GM18519 (cell line): ENCODE measurements at regions not wholly inside any gene's neighbourhood (a gene's known extent, or its start where the extent isn't known, plus 50 kb on each side); places are given as distances from the start of the nearest gene placed in this dataset.
"Not testable (repeated sequence)": the region's sequence is repeated elsewhere in the genome, so short reads cannot be mapped to it uniquely, and the experiment has no call there.

ENCODE experiments used
- ATAC-seq: cut with Tn5 transposase; IDR thresholded peaks from one replicate; pipeline ENCODE4 v1.9.1; 2021; ENCODE audit warnings: mild to moderate bottlenecking, moderate library complexity; ENCODE audit not compliant: unreplicated experiment, low FRiP score

DNA sequence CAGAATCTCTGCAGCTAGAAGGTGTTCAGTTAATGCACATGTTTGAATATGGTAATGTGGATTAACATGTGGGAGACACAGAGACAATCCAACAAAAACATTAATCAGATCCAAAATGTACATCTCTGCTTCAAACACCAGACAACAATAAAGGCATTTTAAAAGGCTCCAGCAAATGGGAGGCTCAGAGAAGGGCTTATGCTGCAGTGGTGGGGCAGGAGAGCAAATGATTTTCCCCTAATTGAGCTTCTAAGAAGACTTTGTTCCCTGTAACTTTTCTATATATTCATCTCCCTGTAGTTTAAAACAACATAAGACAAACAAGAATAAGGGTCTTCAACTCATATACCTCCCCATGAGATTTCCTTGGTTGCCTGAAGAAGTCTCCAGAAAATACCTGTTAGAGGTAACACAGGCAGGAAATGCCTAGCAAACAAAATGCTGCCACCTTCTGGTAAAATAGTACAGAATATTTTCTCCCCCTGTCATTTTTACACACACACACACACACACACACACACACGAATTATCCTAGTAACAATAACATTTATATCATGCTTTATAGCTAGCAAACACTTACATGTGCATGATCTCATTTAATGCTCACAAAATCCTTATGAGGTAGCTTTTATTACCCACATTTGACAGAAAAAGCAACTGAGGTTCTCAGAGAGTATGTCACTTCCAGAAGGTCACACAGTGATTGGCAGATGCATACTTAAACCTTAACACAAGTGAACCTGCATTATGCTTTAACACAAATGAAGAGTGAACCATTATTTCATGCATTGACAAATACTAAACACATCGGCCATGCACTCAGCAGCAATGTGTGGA is 123.4 kb upstream of the MB21D2 start:
- no peak for ATAC-seq

DNA sequence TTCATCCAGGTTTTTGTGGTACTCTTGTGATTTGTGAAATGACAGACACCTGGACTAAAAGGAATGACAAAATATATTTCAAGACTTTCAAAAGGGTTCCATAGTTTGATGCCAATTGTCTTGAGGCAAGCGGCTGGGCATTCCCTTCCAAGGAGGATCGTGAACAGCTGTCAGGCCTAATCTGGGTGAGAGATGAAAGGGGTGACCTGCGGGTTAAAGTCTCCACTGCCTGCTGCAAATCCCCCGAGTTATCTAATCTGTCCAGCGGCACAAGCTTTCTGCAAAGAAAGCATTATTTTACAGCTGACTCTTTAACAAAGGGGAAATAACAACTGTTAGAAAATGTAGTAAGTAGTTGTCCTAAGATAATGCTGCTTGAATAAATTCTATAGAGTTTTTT is 128.7 kb upstream of the MB21D2 start:
- ATAC-seq: no peak

DNA sequence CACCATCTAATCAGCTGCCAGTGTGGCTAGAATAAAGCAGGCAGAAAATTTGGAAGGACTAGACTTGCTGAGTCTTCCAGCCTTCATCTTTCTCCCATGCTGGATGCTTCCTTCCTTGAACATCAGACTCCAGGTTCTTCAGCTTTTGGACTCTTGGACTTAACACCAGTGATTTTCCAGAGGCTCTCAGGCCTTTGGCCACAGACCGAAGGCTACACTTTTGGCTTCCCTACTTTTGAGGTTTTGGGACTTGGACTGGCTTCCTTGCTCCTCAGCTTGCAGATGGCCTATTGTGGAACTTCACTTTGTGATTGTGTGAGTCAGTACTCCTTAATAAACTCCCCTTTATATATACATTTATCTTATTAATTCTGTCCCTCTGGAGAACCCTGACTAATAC is 129.8 kb upstream of the MB21D2 start:
- not testable (repeated sequence) for ATAC-seq

DNA sequence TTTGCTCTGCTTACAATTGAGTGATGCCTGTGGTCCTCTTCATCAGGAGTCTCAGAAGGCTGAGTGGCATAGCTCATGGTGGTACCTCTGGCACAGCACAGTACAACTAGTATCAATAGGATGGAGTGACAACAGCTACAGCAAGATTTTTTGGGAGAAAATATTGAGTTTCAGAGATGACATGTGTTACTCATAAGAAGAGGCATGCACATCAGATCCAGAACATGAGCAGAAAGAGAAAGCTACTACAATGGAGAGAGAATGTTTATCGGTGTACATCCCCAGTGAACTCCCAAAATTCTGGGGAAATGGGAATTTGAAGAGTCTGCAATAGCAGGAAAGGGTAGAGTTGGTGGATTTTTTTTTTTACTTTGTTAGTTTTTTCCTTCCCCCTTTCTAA is 130.5 kb upstream of the MB21D2 start:
- no peak for ATAC-seq

DNA sequence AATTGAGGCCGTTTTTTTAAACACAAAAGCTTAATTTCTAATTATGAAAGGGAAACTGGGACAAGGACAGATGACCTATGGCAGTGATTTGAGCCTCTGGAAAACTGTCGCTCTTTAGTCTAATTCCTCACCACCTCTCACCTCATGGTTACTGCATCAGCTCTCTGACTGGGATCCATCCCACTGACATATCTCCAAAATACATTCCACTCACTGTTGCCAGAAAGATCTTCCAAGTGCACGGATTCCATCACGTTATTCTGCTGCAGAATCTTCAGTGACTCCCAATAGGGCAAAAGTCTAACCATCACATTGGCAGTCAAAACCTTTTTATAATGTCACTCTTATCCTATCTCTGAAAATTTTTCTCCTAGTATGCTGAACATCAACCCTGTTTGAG is 132.3 kb upstream of the MB21D2 start:
- no peak for ATAC-seq

DNA sequence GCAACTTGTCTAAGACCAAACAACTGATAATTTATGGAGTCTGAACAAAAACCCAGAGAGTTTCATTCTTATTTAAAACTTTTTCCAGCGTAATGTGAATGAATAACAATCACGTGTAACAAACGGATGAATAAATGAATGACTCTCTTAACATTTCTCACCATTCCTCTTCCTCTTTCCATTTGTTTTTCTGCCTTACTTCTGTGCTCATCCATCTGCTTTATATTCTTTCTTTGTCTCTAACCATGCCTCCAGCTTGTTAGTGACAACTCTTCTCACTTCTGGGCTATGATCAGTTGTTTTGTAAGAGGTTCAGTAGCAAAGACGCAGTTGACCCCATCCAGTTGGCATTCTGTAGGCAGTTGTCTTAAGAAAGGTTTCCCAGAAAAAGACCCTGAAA is 133.7 kb upstream of the MB21D2 start:
- no peak for ATAC-seq

DNA sequence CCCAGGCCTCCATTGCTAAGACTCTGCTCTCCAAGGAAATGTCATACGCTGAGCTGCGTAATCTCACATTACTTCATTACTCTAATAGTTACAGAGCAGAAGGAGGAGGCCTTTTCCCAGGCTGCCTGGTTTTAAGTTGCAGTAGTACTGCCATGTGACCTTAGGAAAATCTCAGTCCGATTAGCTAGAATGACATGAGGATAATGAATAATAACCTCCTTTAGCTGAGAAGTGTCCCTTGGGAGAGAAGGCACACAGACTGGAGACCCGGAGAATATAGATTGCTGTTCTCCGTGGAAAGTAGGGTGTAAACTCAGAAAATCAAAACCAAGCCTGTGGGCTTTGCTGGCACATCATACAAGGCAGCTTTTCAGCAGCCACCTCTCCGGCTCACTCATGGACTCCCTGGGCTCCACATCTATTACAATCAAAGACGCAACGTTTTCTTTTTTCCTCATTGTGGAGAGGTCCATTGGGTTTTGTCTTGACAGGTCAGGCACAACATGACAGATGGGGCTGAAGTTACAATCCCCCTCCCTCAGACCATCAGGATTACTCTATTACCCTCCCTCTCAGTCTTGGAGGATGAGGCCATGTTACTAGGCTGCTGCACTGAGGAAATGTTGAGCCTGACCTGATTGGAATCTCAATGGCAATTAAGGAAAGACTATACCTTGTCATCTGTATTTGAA is 134.8 kb upstream of the MB21D2 start:
- ATAC-seq: no peak

DNA sequence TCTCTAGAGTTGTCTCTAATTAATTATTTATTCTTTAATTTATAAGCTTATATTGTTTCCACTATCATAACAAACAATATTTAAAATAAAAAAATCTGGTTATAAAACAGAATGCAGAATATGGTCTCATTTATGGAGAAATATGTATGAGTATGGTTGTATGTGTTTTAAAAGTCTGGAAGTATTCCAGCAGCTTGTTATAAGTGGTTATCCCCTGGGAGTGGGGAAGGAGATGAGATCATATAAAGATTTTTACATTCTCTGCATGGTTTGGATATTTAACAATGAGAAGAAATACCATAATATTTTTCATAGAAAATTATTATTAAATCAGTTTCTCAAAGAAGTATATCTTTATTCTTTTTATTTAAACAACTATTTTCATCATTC is 135.4 kb upstream of the MB21D2 start:
- no peak for ATAC-seq

DNA sequence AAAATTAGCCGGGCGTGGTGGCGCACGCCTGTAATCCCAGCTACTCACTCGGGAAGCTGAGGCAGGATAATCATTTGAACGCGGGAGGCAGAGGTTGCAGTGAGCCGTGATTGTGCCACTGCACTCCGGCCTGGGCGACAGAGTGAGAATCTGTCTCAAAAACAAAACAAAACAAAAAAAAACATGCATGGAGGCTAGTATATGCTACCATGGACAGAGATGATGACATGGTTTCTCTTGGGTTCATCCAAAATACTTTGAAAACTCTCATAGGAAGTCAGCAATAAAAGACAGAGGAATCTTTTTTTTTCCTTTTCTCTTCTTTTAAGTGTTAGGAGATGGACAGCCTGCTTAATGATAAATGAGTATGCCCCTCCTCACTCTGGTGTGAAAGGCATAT is 137.7 kb upstream of the MB21D2 start:
- no peak for ATAC-seq

DNA sequence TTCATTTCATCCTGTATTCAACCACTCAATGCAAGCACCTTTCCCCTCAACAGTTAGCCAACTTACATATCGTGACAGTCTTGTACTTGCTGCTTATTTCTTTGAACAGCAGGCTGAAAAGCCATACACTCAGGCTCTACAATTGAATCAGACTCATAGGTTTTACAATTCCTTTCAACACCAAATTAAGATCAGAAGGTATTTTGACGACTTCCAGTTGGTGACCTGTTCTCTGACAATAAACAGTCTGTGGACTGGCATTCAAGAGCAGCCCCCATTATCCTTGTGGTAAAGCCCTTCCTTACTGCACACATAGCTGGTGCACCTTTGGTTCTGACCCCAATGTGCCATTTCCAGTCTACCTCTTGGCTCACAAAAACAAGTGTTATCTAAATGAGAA is 140.0 kb upstream of the MB21D2 start:
- ATAC-seq: no peak

DNA sequence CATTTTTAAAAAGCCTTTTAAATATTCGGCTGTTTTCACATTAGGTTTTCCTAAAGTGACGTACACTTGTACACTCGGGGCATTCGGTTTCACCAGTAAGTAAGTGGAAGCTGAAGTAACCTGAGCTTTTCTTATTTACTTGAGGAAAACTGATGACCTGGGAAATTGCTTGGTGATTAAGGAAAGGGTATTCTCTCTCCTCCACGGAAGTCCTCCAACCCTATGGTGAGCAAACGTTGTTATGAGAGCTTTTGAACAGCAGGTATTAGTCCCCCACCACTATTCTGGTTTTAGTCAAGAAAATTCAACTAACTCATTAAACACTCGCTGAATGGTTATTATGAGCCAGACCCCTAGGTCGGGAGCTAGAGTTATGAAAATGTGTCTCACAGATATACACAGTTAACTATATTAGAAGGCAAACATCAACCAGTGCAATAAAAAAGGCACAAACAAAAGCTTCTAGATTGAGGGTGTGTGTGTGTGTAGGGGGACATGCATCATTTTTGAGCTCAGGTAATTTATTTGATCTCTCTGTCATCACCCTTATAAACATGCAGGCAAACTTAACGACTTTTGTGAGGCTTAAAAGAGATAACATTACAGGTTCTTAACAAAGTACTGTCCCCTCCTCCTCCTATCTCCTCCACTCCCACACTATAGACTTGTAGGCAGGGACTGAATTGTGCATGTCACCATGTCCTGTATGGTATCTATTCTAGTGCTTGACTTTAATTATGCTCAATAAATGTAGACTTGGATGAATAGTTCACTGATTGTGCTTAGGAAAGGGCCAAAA is 143.3 kb upstream of the MB21D2 start:
- no peak for ATAC-seq

DNA sequence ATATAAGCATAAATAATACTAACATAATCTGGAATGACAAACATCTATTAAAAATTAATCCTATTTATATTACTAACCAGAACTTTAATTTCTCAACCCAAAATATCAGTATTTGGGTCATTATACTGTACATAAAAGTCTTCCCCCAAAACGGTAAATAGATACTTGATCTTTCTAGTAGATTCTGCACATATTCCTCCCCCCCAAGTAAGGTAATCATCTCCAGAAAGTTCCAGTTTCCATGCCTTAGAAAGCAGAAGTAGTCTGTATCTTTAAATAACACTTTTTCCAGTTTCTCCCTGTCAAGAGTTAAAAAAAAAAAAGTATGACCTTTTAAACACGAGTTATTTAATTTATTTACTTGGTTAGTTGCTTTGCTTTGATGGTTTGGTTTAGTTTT is 150.7 kb upstream of the MB21D2 start:
- ATAC-seq: no peak

DNA sequence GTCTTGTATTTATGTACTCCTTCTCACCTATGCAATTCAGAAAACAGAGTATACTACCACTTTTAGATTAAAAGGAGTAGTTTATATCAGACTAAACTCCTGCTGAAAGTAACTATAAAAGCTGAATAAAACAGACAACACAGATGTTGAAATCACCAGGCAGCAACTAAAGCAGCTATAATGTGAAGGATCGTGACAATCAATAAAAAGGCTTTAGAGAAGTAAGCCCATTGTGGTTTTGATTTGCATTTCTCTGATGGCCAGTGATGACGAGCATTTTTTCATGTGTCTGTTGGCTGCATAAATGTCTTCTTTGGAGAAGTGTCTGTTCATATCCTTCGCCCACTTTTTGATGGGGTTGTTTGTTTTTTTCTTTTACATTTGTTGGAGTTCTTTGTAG is 152.1 kb upstream of the MB21D2 start:
- ATAC-seq: not testable (repeated sequence)

DNA sequence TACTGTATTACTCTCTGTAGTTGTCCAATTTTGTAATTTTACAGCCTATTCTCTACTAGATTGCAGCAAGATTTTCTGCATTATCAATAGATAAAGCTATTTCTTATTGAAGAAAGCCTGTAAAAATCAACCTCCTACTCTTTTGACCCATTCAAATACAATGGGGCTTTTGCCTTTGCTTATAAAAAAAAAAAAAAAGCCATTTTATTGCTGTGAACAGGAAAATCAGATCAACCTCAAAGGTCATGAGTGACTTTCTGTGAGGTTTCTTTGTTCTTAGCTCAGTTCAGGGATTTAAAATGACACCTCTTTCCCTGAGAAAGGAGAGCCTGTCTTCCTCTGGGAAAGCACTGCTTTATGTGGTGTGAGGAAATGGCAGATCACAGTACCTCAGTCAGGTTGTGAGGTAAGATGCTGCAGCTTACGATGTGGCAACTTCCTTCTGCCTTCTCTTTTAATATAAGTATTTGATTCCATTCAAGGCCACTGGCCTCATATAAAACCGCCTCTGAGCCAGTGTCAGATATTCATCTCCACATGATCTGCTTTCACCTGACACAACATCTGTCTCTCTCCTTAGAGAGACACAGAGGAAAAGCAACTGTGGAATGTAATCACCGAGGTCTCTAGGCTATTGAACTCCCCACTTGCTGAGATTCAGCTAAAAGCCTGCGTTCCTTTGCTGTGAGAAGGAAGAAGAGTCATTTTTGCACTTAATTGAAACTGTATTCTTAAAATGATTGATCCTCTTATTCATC is 161.5 kb upstream of the MB21D2 start:
- no peak for ATAC-seq

DNA sequence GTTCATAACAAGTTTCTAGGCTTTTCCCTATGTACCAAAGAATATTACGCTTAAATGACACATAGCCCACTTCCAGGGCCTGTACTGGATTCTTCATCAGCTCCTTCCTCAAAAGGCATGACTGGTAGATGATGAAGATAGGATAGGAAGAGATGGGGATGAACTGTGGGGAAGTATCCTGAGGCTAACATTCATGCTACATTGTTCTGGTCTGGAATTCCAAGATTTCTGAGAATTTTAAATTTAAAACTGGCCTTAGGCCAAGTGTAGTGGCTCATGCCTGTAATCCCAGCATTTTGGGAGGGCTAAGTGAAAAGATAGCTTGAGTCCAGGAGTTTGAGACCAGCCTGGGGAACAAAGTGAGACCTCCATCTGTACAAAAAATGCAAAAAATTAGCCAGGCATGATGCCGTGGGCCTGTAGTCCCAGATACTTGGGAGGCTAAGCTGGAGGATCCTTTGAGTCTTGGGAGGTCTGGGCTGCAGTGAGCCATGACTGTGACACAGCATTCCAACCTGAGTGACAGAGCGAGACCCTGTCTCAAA is 160.1 kb upstream of the PLAAT1 start:
- no peak for ATAC-seq

DNA sequence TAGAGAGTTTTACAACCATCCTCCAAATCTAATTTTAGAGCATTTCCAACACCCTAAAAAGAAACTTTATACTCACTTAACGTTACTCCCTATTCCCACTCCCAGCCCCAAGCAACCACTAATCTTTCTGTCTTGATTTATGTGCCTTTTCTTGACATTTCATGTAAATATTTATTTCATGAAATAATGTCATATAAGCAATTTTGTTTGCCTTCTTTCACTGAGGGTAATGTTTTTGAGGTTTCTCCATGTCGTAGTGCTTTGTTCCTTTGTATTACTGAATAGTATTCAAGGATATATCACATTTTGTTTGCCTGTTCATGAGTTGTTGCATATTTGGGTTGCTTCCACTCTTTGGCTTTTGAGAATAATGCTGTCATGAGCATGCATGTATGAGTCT is 155.4 kb upstream of the PLAAT1 start:
- ATAC-seq: no peak

DNA sequence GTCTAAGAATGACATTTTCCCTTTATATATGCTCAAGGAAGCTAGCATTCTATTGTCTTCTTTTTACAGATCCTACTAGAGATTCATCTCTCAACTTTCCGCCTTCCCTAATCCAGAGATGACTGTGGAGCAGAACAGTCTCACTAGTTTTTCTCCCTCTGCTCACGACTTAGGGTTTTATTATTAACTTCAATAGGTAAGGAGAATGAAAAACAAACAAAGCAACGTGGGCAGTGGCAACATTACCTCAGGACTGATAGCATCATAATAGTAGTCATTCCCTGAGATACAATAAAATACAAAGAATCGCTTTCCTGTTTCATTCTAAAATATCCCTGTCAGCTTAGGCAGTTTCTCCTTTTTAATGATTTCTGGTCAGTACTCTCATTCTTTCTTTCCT is 154.3 kb upstream of the PLAAT1 start:
- ATAC-seq: no peak

DNA sequence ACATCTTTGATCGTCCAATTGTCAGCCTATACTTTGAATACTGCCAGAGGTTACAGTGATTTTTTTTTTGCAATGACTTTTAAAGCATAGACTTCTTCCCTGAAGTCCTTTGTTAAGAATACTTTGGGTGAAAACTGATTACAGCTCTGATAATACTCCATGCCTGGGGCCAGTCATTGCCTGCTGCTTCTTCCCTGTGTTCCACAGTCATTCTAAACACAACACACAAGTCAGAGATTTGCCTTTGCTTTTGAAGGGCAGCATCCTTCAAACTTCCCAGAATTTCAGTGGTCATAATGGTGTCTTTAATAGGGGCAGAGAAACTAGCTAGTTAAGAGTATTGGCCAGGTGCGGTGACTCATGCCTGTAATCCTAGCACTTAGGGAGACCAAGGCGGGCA is 153.7 kb upstream of the PLAAT1 start:
- ATAC-seq: no peak

DNA sequence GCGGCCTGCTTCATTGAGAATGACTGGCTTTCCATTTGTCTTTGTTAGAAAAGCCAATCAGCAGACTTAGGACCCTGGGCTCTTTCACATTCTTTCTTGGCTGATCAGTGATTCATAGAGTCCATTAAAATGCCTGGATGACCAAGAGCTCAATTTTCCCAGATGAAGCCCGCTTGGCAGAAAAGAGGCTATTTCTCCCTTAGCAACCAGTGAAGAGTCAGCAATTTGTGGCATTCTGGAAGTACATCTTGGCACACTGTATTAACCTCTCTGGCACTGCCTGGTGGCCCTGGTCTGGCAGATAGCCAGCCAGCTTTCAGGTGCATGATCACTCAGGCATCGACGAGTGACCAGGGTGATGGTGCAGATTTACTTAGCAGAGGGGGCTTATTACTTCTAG is 145.7 kb upstream of the PLAAT1 start:
- ATAC-seq: no peak

DNA sequence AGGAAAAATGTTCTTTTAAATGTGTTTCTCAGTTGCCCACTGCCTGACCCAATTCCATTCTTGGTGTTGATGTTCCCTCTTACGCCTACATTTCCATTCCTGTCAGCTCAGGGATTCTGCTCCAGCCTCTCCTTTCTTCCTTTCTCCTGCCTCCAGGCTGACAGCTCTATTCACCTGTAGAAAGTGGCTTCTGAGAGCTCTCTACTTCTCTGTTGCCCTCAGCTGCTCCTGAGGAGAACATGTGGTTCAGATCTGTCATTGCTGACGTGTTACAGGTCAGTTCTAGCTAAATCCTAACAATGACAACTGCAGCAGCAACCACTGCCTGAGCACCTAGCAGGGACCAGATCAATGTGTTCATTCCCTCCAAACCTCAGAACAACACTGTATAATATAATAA is 144.9 kb upstream of the PLAAT1 start:
- no peak for ATAC-seq
